Prostate gland (tissue), 2 donors: ENCODE measurements at regions not wholly inside any gene's neighbourhood (a gene's known extent, or its start where the extent isn't known, plus 50 kb on each side); places are given as distances from the start of the nearest gene placed in this dataset.

Experiments used
- CTCF ChIP-seq, 4 experiments: fragments of 200-600 bp in 2 of 4; fragments of 450-650 bp in 2 of 4; sonication (generic) in 2 of 4; IDR thresholded peaks; 1 replicate in 3 of 4; 2 replicates in 1 of 4; pipeline ENCODE4 v1.5.1; 2016 to 2019; ENCODE audit warnings: antibody characterized with exemption in 4 of 4, mild to moderate bottlenecking in 2 of 4, moderate library complexity in 2 of 4
- POLR2A ChIP-seq: fragments of 450-650 bp; IDR thresholded peaks from one replicate; pipeline ENCODE4 v1.6.1; 2016; ENCODE audit warnings: antibody characterized with exemption, mild to moderate bottlenecking
- POLR2AphosphoS5 ChIP-seq: sonication (generic); formaldehyde crosslinking; IDR thresholded peaks from one replicate; pipeline ENCODE4 v1.6.1; 2017; ENCODE audit warnings: antibody characterized with exemption

- TF ChIP-seq CTCF (IDR thresholded peaks at IDR 0.05) (no peak), POLR2A (no peak), POLR2AphosphoS5 (no peak)
These were observed 122.3 kb downstream of the DDX1 start for GRCh38 chr2:15714002-15714401.
